Activated CD8-positive, alpha-beta memory T cell treated with anti-CD3 and anti-CD28 coated beads, Interleukin-2, amount 50 U/mL, for 24 hours (primary cell): ENCODE measurements at regions not wholly inside any gene's neighbourhood (a gene's known extent, or its start where the extent isn't known, plus 50 kb on each side); places are given as distances from the start of the nearest gene placed in this dataset.
"Not testable (repeated sequence)": the region's sequence is repeated elsewhere in the genome, so short reads cannot be mapped to it uniquely, and the experiment has no call there.

Experiments
- DNase-seq: peaks from one replicate; pipeline ENCODE4 v3.0.0-alpha.2; 2020; ENCODE audit errors: extremely low read depth

- DNase-seq: no peak
Observed at GRCh38 chr18:51248685-51249084, 51.2 kb upstream of the MEX3C start.

GRCh38 chr18:51250006-51250405, 52.5 kb upstream of the MEX3C start:
- DNase-seq: no peak

- DNase-seq: no peak
Observed at GRCh38 chr18:51250458-51251024, 53.1 kb upstream of the MEX3C start.

- DNase-seq: no peak
Observed at GRCh38 chr18:51251625-51252024, 54.1 kb upstream of the MEX3C start.

GRCh38 chr18:51253476-51253875, 56.0 kb upstream of the MEX3C start:
- DNase-seq: no peak

- DNase-seq: no peak
Observed at GRCh38 chr18:51255693-51256092, 58.2 kb upstream of the MEX3C start.

- no peak for DNase-seq
Observed at GRCh38 chr18:51257150-51257549, 59.7 kb upstream of the MEX3C start.

- DNase-seq: no peak
Observed at GRCh38 chr18:51260118-51260517, 62.6 kb upstream of the MEX3C start.

GRCh38 chr18:51266077-51266476, 68.6 kb upstream of the MEX3C start:
- not testable (repeated sequence) for DNase-seq

GRCh38 chr18:51266773-51267172, 69.3 kb upstream of the MEX3C start:
- no peak for DNase-seq

GRCh38 chr18:51273437-51273836, 76.0 kb upstream of the MEX3C start:
- DNase-seq: no peak

GRCh38 chr18:51275712-51276476, 78.4 kb upstream of the MEX3C start:
- no peak for DNase-seq

- DNase-seq: peak; percentile 3
Observed at GRCh38 chr18:51278045-51278649, 80.7 kb upstream of the MEX3C start.

- no peak for DNase-seq
Observed at GRCh38 chr18:51279367-51279984, 82.0 kb upstream of the MEX3C start.

GRCh38 chr18:51287818-51288508, 90.5 kb upstream of the MEX3C start:
- no peak for DNase-seq

- no peak for DNase-seq
Observed at GRCh38 chr18:51288582-51288981, 91.1 kb upstream of the MEX3C start.

- no peak for DNase-seq
Observed at GRCh38 chr18:51290860-51291259, 93.4 kb upstream of the MEX3C start.

GRCh38 chr18:51300912-51301311, 103.4 kb upstream of the MEX3C start:
- no peak for DNase-seq

- no peak for DNase-seq
Observed at GRCh38 chr18:51301376-51301775, 103.9 kb upstream of the MEX3C start.

GRCh38 chr18:51316677-51317076, 119.2 kb upstream of the MEX3C start:
- no peak for DNase-seq

GRCh38 chr18:51321696-51322095, 124.2 kb upstream of the MEX3C start:
- no peak for DNase-seq

GRCh38 chr18:51323961-51324360, 126.5 kb upstream of the MEX3C start:
- no peak for DNase-seq
